ENCODE measurements at regions not wholly inside any gene's neighbourhood (a gene's known extent, or its start where the extent isn't known, plus 50 kb on each side); places are given as distances from the start of the nearest gene placed in this dataset.

DNA sequence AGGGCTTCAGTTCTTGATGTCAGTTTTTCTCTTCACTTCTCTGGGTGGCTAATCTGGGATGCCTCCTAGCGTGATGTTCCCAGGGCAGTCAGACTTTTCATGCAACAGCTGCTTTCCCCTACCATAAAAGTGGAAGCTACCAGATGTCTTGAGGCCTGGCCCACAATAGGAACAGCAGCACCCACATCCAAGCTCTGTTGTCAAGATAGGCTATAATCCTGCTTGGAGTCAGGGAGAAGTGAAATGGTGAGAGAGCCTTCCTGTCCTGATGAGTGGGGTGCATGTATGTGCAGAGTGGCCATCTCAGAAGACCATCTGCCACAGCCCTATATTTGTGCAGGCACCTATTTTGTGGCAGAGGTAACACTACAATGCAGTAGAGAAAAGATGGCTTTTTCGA is 108.0 kb downstream of the HTR5A start:
- DNase-seq (ENCODE audit: low spot score), result no peak

DNA sequence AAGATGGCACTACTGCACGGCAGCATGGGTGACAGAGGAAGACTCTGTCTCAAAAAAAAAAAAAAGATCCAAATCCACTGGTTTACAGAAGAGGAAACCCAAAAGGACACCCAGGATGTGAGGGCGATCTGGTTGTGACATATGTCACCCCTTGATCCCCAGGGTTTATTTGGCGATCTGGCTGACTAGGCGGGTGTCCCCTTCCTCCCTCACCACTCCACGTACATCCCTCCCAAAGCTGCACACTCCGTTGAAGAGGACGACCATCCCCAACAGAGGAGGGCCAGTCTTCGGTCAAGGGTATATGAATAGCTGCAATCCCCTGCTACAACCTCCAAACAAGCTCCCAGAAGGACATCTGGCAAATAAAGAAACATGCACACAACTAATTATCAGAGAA is 111.6 kb downstream of the HTR5A start:
- no peak for DNase-seq (ENCODE audit: low spot score)

DNA sequence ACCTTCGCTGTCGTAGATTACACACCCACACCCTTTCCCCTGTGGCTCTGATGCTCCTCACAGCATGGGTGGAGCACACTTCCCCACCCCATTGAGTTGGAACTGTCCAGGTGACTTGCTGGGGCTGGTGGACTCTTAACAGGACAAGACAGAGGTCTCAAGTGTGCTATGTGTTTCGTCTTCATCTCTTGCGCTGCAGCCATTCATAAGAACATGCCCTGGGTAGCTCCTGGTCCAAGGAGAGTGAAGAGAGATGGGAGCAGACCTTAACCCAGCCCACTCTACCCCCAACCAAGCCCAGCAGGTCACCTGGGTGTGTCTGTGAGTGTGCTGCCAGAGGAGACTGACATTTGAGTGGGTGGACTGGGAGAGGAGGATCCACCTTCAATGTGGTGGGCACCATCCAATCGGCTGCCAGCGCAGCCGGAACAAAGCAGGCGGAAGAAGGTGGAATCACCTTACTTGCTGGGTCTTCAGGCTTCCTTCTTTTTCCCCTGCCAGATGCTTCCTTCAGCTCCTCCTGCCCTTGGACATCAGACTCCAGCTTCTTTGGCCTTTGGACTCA is 112.4 kb downstream of the HTR5A start:
- DNase-seq (ENCODE audit: low spot score), result no peak

DNA sequence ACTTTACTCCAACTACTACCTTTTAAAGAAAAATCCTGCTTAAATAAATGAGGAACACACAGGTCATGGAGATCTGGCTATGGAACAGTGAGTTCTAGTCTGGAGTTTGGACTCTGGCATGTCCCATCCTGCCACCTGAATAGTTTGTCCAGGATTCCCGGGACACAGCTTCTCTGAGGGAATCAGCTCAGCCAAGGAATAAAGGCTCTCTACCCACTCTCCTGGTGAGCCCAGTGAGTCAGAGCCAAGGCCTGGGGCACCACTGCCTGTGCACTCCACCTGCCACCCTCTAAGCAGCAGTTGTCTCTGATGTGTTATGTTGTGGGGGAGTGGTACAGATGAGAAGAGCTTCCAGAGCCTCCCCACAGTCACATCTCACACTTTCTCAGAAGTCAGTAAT is 113.5 kb downstream of the HTR5A start:
- no peak for DNase-seq (ENCODE audit: low spot score)

DNA sequence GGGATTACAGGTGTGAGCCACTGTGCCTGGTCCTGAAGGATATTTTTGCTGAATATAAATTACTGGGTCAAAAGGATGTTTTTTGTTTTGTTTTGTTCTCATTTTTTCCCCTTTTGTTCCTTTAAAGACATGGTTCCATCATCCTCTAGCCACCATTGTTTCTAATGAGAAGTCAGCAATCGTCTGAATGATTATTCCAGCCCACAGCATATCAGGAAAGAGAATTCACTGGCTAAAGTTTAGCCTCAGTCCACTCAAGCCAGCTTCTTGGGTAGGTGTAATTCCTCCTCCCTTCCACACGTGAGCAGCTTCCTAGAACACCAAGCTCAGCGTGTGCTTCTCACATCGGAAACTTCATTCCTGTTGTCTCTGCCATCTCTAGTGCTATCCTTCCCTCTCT is 112.8 kb upstream of the INSIG1 start:
- DNase-seq (ENCODE audit: low spot score), result no peak

DNA sequence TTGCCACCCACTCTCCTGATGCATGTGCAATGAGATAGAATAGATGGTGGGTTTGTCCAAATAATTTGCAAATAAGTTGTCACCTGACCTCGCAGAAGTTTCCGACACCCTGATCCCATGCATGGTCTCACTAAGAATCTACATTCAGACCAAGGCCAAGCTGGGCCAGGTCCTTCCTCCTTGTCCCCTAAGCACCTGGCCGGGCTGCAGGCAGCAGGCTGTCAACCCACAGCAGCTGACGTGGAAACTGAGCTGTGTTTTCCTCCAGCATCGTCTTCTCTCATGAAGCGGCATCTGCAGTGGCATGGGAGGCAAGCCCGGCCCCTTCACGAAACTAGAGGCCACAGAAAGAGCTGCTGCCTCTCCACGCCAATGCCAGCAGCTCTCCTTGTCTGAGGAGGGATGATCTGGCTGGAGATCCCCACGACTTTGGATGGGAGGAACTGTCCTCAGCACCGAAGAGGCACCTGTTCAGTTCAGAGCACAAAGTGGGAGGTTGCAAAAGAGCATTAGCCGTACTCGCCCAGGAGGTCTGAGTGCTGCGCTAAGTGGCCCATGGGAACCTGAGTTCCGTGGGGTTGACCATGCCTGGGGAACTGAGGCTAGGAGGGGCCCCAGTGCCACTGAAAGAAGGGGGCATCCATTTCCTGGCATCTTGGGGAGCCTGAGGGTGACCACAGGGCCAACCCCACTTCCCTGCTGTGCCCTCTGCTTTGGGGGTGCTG is 110.5 kb upstream of the INSIG1 start:
- DNase-seq (ENCODE audit: low spot score), result peak; percentile 68

DNA sequence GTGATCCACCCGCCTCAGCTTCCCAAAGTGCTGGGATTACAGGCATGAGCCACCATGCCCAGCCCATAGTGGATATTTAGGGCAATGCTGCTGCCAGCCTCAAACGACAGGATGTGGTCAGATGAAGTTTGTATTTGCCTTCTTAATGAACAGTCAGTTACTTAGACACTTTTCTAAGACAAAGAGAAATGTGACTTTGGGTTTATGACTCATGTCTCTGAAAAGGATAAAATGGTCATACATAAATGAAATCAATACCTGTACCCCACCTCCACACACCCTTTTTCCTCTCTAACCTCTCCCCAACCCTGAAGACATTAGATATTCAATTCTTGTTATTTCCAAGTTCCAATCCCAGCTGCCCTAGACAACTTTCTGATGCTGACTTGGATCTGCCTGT is 109.3 kb upstream of the INSIG1 start:
- no peak for DNase-seq (ENCODE audit: low spot score)

DNA sequence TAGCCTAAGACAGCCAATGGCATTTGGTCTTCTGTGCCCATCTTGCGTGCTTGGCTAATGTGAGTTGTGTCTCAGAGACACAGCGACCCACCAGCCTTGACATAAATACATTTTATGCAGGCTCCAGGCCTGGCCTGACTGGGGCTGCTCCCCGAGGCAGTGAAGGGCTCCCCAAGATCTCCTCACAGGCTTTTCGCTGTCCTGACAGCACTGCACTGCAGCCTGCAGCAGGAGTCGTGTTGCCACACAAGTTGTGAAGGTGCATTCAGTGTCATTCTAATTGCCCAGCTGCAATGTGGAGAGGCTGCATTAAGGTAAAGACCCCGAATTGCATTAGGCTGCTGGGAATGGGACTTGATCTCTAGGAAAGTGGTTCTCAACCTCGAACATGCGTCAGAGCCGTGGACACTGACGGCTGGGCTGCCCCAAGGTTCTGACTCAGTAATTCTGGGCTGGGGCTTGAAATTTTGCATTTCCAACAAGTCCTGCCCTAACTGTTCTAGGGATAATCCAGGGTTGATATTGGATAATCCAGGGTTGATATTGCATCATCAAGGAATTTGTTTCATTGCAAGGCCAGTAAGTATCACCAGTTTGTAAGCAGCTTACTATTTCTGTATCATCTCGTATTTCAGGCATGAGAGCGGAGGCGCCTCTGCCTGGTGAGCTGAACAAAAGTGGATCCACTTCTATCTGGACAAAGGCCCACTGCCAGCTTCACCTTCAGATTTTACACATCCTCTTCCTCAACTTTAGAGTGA is 108.7 kb upstream of the INSIG1 start:
- DNase-seq (ENCODE audit: low spot score), result peak; percentile 62

DNA sequence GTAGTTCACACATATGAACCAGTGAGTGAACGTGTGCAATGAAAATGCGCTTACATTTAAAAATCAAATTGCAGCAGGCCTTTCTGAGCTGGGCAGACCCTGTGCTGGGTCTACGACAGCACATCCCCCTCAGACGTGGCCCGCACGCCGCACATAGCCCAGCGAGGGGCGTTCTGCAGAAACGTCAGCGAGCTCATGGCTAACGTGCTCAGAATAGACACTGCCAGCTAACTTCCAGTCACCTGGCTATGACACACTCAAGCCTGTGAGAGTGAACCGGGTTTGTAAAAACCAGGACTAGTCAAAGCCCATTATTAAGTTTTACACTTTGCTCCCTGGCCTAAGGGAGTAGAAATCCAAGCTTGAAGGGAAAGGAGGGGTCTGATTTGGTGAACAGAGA is 108.1 kb upstream of the INSIG1 start:
- peak; percentile 49 for DNase-seq (ENCODE audit: low spot score)

DNA sequence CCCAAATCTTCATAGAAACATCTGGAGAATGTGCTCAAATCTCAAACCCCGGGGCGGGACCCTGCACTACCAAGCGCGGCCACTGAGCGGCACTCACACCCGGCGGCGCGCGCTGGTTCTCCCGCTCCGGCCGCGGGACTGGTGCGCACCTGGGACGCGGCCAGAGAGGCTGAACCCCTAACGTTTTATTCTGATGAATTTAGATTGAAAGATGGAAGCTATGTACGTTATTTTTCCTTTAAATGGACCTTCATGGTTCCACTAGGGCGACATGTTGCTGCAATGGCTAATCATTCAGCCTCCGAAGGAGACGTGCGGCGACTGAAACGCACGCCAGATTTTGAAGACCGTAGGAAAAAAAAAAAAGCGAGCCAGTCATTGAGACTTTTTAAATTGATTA is 107.0 kb upstream of the INSIG1 start:
- DNase-seq (ENCODE audit: low spot score), result peak; percentile 93

DNA sequence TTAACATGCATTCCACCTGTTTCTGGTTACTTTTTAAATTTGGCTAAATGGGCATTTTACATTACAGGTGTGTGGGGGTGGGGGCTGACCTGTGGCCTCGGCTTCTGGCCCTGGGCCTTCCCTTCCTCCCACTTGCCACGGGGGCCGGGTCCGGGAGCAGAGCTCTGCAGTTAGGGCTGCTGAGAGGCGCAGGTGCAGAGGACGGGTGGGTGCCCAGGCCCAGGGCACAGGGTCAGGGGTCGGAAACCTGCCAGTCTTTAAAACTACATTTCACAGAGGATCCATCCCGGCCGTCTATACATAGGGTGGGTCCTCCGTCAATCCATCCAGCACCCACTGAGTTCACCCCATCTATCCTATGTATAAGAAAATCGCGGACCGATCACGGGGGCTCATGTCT is 106.5 kb upstream of the INSIG1 start:
- DNase-seq (ENCODE audit: low spot score), result peak; percentile 75

DNA sequence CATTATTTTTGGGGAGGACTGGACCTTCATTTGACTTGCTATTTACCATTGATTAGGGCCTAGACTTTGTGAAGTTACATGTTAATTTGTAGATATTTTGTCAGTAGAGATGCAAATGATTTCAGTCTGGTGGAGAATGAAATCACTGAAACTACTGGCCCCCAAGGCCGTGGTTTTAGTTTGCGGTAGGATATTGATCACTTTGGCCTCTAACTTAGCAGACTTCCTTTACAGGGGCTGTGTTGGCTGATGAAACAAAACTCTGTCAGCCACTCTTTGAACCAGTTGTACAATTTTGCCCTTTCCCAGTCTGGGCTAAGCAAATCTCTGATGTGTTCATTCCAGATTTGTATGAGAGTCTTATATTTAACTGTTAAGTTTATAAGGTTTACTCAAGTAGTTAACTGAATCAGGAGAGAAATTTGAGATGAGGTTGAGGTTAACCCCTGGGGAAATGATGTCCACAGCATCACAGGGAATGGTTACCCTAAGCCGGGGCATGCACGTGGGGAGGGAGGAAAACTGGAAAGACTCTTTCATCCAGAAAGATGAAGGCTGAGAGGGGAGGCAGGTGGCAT is 105.7 kb upstream of the INSIG1 start:
- DNase-seq (ENCODE audit: low spot score), result no peak

DNA sequence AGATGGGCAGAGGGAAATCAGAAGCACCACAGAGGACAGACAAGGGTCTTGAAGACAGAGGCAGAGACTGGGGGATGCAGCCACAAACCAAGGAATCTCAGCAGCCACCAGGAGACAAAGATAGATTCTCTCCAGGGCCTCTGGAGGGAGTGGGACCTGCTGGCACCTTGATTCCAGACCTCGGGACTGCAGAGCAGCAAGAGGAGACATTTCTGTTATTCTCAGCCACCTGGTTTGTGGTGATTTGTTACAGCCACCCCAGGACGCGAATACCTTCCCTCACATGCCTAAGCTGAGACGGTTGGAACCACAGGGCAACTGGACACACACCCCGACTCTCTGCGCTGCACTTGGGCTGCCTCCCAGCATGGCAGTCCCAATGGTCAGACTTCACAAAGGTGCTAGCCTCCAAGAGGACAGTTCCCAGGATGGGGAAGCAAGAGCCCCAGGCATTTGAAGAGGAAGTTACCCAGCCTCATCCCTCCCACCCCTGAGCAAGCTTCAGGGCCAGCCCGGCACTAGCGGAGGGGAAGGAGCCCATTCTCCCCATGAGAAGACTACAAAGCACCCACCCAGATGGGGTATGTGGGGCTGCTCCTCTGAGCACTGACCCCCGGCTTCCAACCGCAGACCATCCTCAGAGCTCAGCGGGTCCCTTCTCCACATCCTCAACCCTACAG is 104.6 kb upstream of the INSIG1 start:
- peak; percentile 82 for DNase-seq (ENCODE audit: low spot score)

DNA sequence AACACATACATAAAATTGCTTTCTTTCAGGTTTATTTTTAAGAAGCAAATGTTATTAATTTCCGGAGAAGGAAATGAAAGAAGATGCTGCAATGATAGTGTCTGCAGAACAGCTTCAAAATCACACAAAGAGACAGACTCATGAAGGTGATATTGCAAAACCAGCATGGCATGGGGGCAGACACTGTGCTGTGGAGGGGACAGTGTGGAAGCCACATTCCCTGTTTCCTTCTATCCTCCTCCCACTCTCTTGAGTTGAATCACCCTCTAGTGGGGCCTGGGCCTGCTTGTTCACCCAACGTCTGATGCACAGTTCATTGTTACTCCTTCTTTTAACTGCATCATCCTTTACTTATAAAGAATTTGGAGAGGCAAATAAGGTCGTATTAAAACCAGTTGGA is 104.0 kb upstream of the INSIG1 start:
- peak; percentile 18 for DNase-seq (ENCODE audit: low spot score)

DNA sequence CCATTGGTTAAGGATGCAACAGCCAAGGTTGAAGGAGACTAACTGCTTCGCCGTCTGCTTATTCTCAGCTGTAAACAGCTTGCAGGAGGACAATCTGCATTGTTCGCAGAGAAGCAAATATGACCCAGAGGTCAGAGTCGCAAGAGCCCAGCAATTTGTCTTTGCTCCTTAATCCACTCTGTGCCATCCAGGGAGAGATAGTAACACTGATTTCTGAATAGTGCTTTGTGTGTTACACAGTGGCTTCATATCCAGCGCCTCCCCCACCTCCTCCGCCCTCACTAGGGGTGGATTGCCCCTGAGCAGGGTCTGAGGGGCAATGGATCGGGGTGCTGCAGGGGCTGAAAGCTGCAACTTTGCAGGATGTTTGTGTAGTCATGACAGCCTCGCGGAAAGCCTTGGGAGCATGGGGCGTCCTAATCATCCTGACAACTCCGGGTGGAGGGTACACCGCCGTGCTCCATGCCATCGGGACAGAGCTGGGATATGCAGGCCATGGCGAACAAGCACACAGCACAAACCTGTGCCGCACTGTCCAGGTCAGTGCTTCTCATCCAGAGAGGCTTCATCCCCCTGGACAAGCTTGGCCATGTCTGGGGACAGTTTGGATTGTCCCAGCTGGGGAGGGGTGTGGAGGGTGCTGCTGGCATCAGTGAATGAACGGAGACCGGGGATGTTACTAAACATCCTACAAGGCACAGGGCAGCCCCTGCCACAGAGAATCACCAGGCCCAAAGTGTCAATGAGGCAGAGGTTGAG is 103.1 kb upstream of the INSIG1 start:
- peak; percentile 51 for DNase-seq (ENCODE audit: low spot score)

DNA sequence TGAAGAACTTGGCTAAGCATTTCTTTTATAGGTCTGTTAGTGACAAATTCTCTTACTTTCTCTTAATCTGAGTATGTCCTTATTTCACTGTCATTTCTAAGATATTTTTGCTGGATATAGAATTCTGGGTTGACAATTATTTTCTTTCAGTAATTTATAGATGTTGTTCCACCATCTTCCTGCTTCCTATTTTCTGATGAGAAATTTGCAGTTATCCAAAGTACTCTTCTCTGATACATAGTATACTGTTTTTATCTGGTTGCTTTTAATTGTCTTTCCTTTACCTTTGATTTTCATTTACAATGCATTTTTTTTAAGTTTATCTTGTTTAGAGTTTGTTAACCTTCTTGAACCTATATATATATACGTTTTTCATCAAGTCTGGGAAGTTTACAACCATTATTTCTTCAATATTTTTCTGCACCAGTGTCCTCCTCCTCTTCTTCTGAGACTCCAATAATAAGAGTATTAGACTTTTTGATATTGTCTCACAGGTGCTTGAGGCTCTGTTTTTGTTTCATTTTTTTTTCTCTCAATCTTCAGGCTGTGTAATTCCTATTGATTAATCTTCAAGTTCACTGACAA is 101.6 kb upstream of the INSIG1 start:
- no peak for DNase-seq (ENCODE audit: low spot score)

DNA sequence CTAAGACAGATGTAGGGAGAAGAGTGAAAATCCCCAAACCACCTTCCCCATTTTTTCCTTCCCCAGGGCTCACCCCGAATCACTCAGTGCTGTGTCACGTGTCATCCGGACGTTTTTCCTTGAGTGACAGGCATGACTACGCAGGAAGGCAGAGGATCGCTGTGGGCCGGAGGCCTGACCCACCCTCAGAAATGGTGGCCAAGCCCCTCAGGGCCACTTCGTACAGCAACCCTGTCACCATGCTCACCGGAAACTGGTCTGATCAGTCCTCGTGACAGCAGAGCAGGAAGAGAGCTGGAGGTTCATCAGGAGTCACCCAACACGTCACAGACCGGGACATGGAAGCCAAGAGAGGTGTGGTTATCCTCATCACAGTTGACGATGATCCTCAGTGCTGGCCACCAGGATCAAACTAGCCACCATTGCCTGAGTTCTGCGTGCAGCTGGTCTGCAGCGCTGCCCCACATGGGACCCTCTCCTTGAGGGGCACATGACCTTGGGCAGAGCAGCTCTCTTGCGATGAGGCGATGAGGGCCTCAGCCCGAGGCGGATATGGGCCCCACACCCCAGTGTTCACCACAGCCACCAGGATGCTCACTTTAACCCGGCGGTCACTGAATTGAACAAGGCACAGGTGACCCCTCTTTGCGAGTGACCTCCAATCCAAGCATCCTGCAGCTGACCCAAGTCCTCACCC is 99.3 kb upstream of the INSIG1 start:
- peak; percentile 72 for DNase-seq (ENCODE audit: low spot score)

DNA sequence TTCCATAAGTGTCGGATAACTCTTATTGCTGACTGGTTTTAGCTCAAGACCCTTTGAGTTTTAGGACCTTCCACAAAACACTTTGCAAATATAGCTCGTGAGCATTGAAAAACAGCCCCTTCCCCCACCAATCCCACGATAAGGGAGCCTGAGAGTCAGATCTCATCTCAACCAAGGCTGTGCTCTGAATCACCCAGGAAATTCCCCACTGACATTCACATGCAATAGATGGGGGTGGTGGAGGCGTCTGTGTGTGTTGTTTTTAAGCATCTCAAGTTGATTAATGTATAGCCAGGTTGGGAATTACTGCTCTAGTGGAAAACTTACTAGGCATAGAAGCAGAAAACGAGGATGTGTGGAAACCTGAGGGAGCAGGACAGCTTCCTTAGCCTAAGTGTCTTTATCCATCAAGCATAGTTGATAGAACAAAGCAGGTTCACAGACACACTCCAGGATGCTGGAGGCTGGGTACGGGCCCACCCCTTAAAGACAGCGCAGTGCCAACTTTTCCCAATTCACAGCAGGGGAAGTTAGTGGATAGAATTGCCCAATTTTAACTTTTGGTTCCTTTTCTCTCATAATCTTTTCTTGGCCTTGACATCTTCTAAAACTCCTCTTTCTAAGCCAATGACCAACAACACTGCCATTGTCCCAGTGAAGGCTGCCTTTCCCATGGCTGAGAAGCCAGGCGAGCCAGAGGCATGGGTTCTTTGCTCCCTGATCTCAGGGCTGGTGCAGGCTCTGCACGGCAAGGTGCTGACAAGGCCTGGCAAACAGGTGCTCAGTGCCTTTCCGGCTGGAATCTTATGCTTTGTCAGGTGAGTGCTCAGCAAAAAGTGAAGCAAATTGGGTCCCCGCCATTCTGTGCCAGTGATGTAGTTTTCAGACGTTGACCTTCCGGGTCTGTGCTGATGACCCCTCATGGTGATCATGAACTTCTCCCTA is 98.5 kb upstream of the INSIG1 start:
- DNase-seq (ENCODE audit: low spot score), result peak; percentile 20

All from mesenteric fat pad (tissue), 1 donor.